HCT116 (cell line): ENCODE measurements at regions not wholly inside any gene's neighbourhood (a gene's known extent, or its start where the extent isn't known, plus 50 kb on each side); places are given as distances from the start of the nearest gene placed in this dataset.

Experiments used
- CTCF ChIP-seq, 3 experiments: fragments of 200-600 bp in 1 of 3; sonication (generic) in 1 of 3; IDR thresholded peaks in 2 of 3; conservative IDR thresholded peaks in 1 of 3; 2 replicates each; pipeline ENCODE4 v1.5.1; 2012 to 2017; ENCODE audit warnings: low read depth in 2 of 3, low read length in 2 of 3, antibody characterized with exemption in 1 of 3, borderline replicate concordance in 1 of 3, control low read depth in 1 of 3, mild to moderate bottlenecking in 1 of 3, mixed read lengths in 1 of 3, mixed run types in 1 of 3, moderate library complexity in 1 of 3; ENCODE audit not compliant: insufficient read depth in 1 of 3
- EZH2 ChIP-seq: fragments of 200-600 bp; sonication (generic); IDR thresholded peaks from 2 replicates; pipeline ENCODE4 v1.6.1; 2017; ENCODE audit warnings: antibody characterized with exemption, mixed run types
- SIN3A ChIP-seq: IDR thresholded peaks from 2 replicates; pipeline ENCODE4 v1.6.1; 2012; ENCODE audit warnings: low read depth

GRCh38 chr13:44089452-44089851 is 209.7 kb downstream of the LACC1 start:
- TF ChIP-seq CTCF (IDR thresholded peaks at IDR 0.05 in 2 of 3, conservative IDR thresholded peaks at IDR 0.05 in 1 of 3; ENCODE audit: borderline replicate concordance in 1 of 3, insufficient read depth in 1 of 3, low read depth in 2 of 3, low read length in 2 of 3) (no peak), SIN3A (no peak), EZH2 (no peak)
